ENCODE measurements at regions not wholly inside any gene's neighbourhood (a gene's known extent, or its start where the extent isn't known, plus 50 kb on each side); places are given as distances from the start of the nearest gene placed in this dataset.

DNA sequence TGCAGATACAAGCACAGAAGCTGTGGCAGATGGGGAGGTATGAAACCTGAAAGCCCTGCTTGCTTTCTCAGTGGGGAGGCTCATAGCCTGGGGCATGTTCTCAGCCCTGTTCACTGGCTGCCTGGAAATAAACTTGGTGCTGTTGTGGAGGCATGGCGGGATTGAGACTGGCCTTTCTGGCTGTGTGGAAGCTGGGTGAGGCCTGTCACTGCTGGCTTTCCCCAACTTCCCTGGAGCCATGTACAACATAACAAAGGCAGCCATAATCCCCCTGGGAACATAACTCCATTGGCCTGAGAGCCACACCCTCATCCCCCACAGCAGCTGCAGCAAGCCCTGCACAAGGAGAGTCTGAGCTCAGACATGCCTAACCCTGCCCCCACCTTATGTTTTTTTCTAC, 237.7 kb upstream of the TLL1 start:
- DNase-seq (ENCODE audit: low read depth): no peak
- no peak overlapping the region for H3K4me3 ChIP-seq (ENCODE audit: low read depth, low read length)
- TF ChIP-seq, protein P1, sequence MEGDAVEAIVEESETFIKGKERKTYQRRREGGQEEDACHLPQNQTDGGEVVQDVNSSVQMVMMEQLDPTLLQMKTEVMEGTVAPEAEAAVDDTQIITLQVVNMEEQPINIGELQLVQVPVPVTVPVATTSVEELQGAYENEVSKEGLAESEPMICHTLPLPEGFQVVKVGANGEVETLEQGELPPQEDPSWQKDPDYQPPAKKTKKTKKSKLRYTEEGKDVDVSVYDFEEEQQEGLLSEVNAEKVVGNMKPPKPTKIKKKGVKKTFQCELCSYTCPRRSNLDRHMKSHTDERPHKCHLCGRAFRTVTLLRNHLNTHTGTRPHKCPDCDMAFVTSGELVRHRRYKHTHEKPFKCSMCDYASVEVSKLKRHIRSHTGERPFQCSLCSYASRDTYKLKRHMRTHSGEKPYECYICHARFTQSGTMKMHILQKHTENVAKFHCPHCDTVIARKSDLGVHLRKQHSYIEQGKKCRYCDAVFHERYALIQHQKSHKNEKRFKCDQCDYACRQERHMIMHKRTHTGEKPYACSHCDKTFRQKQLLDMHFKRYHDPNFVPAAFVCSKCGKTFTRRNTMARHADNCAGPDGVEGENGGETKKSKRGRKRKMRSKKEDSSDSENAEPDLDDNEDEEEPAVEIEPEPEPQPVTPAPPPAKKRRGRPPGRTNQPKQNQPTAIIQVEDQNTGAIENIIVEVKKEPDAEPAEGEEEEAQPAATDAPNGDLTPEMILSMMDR (IDR thresholded peaks at IDR 0.05; ENCODE audit: insufficient read depth, low read depth, low read length): no peak

DNA sequence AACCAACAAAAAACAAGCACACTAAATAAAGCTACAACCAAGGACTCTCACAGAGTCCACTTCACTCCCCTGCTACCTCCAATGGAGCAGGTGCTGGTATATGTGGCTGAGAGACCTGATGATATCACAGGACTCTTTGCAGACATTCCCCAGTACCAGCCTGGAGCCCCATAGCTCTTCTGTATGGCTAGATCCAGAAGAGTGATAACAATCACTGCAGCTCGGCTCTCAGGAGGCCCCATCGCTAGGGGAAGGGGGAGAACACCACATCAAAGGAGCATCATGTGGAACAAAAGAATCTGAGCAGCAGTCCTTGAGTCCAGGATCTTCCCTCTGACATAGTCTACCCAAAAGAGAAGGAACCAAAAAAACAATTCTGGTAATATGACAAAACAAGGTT, 237.1 kb upstream of the TLL1 start:
- TF ChIP-seq, protein P1 (IDR thresholded peaks at IDR 0.05; ENCODE audit: insufficient read depth, low read depth, low read length): no peak
- no peak for DNase-seq (ENCODE audit: low read depth)
- H3K4me3 ChIP-seq (ENCODE audit: low read depth, low read length): no peak overlapping the region

DNA sequence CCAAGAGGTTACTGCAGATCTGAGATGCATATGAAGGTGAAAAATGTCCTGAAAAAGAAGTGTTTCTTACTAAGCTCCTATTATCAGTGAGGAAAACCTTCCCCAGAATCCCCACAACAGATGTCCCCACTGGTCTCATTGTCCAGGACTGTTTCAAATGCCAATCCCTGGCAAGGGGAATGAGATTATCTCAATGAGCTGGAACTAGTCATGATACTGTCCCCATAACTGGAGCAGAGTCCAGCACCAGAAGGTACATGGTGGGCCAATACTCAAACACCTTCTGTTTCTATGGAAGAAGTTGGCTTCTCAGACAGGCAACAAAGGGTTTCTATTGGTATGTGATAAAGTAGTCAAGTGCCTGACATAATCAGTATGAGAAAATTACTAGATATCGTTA, 221.1 kb upstream of the TLL1 start:
- TF ChIP-seq, protein P1 (IDR thresholded peaks at IDR 0.05; ENCODE audit: insufficient read depth, low read depth, low read length): no peak
- no peak overlapping the region for H3K4me3 ChIP-seq (ENCODE audit: low read depth, low read length)
- no peak for DNase-seq (ENCODE audit: low read depth)

DNA sequence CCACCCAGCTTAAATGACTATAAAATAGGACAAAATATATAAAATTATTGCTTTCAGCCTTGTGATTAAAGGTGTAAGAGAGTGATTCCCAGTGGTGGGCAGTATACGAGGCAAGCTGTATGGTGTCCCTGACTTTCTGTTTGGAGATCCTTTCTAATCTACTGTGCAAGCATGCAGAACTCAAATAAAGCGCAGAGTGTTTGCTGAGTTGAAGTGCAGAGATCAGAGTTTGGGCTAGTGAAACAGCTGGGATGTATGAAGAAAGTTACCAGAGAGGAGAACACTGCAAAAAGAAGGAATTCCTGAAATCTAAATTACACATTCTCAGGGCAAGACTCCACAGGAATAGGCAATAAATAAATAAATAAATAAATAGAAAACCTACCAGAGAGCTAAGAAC, 218.5 kb upstream of the TLL1 start:
- no peak overlapping the region for H3K4me3 ChIP-seq (ENCODE audit: low read depth, low read length)
- TF ChIP-seq, protein P1 (IDR thresholded peaks at IDR 0.05; ENCODE audit: insufficient read depth, low read depth, low read length): no peak
- DNase-seq (ENCODE audit: low read depth): no peak

DNA sequence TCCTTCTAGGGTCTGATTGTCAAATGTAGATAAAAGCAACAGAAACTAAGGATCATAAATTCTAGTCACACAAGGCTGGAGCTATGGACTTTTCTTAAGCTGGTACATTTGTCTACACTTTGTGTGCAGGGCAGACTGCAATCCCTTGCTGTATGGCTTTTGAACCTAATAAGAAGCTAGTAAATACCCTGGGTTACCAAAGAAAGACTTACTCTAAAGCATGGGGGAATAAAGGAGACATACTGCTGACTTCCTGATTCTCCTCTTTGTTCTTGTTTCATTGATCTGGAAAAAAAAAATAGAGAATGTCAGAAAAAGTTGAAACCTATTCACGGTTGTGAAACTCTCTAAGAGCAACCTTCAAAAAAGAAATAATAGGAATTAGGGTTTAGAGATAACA, 216.6 kb upstream of the TLL1 start:
- no peak overlapping the region for H3K4me3 ChIP-seq (ENCODE audit: low read depth, low read length)
- TF ChIP-seq, protein P1 (IDR thresholded peaks at IDR 0.05; ENCODE audit: insufficient read depth, low read depth, low read length): no peak
- DNase-seq (ENCODE audit: low read depth): no peak

DNA sequence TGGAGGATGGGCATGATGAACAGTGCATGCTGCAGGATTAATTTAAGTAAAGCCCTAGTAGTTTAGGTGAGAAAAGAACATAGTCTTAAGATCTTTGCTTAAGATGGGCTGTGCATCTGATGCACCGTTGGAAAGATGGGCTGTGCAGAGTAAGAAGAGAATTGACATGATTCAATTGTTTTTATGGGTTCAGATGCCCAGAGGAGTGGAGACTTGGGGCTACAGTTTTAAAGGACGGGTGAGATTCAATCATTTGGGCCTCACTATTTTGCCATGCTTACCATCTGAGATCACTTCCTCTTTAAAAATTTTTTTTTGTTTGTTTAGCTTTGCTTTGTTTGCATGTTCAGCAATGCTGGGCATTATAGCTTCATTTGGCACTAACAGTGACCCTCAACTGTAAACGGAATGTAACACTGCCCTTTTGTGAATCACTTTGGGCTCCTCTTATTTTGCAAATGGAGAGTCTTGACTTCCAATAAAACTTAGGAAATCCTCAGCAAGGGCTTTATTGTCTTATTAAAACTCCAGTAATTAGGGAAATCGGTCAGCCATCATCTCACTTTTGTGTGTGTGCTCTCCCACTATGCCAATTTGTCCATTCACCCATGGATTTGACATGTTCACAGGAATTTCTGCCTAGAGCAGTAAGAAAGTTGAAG, 216.1 kb upstream of the TLL1 start:
- H3K4me3 ChIP-seq (ENCODE audit: low read depth, low read length): no peak overlapping the region
- no peak for DNase-seq (ENCODE audit: low read depth)
- TF ChIP-seq, protein P1 (IDR thresholded peaks at IDR 0.05; ENCODE audit: insufficient read depth, low read depth, low read length): no peak

DNA sequence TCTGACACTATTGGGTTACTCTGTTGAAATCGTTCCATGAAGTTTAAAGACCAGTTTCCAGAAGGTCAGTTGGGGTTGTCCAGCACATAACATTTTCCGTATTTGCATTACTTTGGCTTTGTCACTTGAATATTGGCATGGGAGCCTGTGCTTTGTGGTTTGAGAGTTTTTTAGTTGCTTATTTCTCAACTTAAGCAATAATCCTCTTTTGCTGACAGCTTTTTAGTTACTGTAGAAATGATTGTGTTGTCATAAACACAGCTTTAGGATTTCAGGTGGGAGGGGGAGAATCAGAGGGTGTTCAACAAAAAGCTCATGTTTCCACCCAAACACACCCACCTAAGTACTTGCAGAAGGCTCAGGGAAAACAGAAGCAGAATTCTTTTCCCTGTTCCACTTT, 210.7 kb upstream of the TLL1 start:
- no peak for DNase-seq (ENCODE audit: low read depth)
- H3K4me3 ChIP-seq (ENCODE audit: low read depth, low read length): no peak overlapping the region
- TF ChIP-seq, protein P1 (IDR thresholded peaks at IDR 0.05; ENCODE audit: insufficient read depth, low read depth, low read length): no peak

Data from fibroblast of villous mesenchyme (primary cell).